GM21423 (cell line): ENCODE measurements at regions not wholly inside any gene's neighbourhood (a gene's known extent, or its start where the extent isn't known, plus 50 kb on each side); places are given as distances from the start of the nearest gene placed in this dataset.

Experiments
- ATAC-seq: cut with Tn5 transposase; IDR thresholded peaks from one replicate; pipeline ENCODE4 v1.9.1; 2021; ENCODE audit warnings: mild to moderate bottlenecking, moderate library complexity; ENCODE audit not compliant: unreplicated experiment

- no peak for ATAC-seq
Observed at GRCh38 chr17:69879576-69879975, 195.4 kb upstream of the KCNJ16 start.

GRCh38 chr17:69880591-69881112 lies 194.4 kb upstream of the KCNJ16 start:
- no peak for ATAC-seq

GRCh38 chr17:69882281-69882680 lies 192.7 kb upstream of the KCNJ16 start:
- no peak for ATAC-seq

GRCh38 chr17:69883120-69883519 lies 191.9 kb upstream of the KCNJ16 start:
- ATAC-seq: no peak

GRCh38 chr17:69884356-69884755 lies 190.7 kb upstream of the KCNJ16 start:
- ATAC-seq: no peak

- no peak for ATAC-seq
Observed at GRCh38 chr17:69884846-69885245, 190.2 kb upstream of the KCNJ16 start.

- no peak for ATAC-seq
Observed at GRCh38 chr17:69898601-69899000, 176.4 kb upstream of the KCNJ16 start.

GRCh38 chr17:69900101-69900500 lies 174.9 kb upstream of the KCNJ16 start:
- ATAC-seq: no peak

- no peak for ATAC-seq
Observed at GRCh38 chr17:69900829-69901228, 174.2 kb upstream of the KCNJ16 start.

GRCh38 chr17:69906306-69906705 lies 168.7 kb upstream of the KCNJ16 start:
- no peak for ATAC-seq

GRCh38 chr17:69907132-69907847 lies 167.7 kb upstream of the KCNJ16 start:
- no peak for ATAC-seq

GRCh38 chr17:69908626-69909368 lies 166.2 kb upstream of the KCNJ16 start:
- ATAC-seq: no peak

GRCh38 chr17:69909389-69909788 lies 165.6 kb upstream of the KCNJ16 start:
- no peak for ATAC-seq

GRCh38 chr17:69912805-69913204 lies 162.2 kb upstream of the KCNJ16 start:
- no peak for ATAC-seq

GRCh38 chr17:69913216-69913615 lies 161.8 kb upstream of the KCNJ16 start:
- ATAC-seq: no peak

GRCh38 chr17:69913616-69914015 lies 161.4 kb upstream of the KCNJ16 start:
- no peak for ATAC-seq

GRCh38 chr17:69914520-69914919 lies 160.5 kb upstream of the KCNJ16 start:
- ATAC-seq: no peak

- ATAC-seq: no peak
Observed at GRCh38 chr17:69916761-69917160, 158.3 kb upstream of the KCNJ16 start.

- ATAC-seq: no peak
Observed at GRCh38 chr17:69918164-69918563, 156.9 kb upstream of the KCNJ16 start.

GRCh38 chr17:69919789-69920188 lies 155.2 kb upstream of the KCNJ16 start:
- no peak for ATAC-seq

GRCh38 chr17:69921046-69921445 lies 154.0 kb upstream of the KCNJ16 start:
- no peak for ATAC-seq

GRCh38 chr17:69928611-69929010 lies 146.4 kb upstream of the KCNJ16 start:
- no peak for ATAC-seq
